MCF 10A (cell line): ENCODE measurements at regions not wholly inside any gene's neighbourhood (a gene's known extent, or its start where the extent isn't known, plus 50 kb on each side); places are given as distances from the start of the nearest gene placed in this dataset.
"Not testable (repeated sequence)": the region's sequence is repeated elsewhere in the genome, so short reads cannot be mapped to it uniquely, and the experiment has no call there.

Experiments used
- BruUV-seq: library from RNA; stranded (reverse); fragments of 400-500 nt; replicated peaks from 2 replicates; lab custom pipeline; 2021; lab: Mats Ljungman, UMichigan
- CTCF ChIA-PET: fragments of 300-600 bp; sonication (Branson Sonifier 250); formaldehyde crosslinking; extraction: SDS; loops from one replicate; lab custom pipeline; 2021; ENCODE audit warnings: antibody characterized with exemption, inconsistent platforms; lab: Yijun Ruan, JAX
- POLR2A ChIA-PET: fragments of 300-600, 350-650 bp; sonication (Branson Sonifier 250); formaldehyde crosslinking; extraction: SDS; loops from one replicate; lab custom pipeline; 2020; ENCODE audit warnings: antibody characterized with exemption, inconsistent platforms; lab: Yijun Ruan, JAX
- DNase-seq: peaks from one replicate; pipeline ENCODE4 v3.0.0-alpha.2; 2018; ENCODE audit not compliant: unreplicated experiment
- H3K27ac Mint-ChIP-seq: one replicate; pipeline ENCODE4 v1.8.0; 2022; ENCODE audit warnings: mild to moderate bottlenecking, low read depth, mixed read lengths; ENCODE audit not compliant: unreplicated experiment
- H3K27me3 Mint-ChIP-seq: one replicate; pipeline ENCODE4 v1.8.0; 2022; ENCODE audit warnings: mixed read lengths; ENCODE audit not compliant: insufficient read depth, unreplicated experiment
- H3K36me3 Mint-ChIP-seq: one replicate; pipeline ENCODE4 v1.8.0; 2022; ENCODE audit warnings: mild to moderate bottlenecking, moderate library complexity, mixed read lengths; ENCODE audit not compliant: insufficient read depth, unreplicated experiment
- H3K4me1 Mint-ChIP-seq: one replicate; pipeline ENCODE4 v1.8.0; 2022; ENCODE audit warnings: mixed read lengths; ENCODE audit not compliant: insufficient read depth, unreplicated experiment
- H3K4me3 Mint-ChIP-seq: one replicate; pipeline ENCODE4 v1.8.0; 2022; ENCODE audit warnings: mild to moderate bottlenecking, moderate library complexity, mixed read lengths; ENCODE audit not compliant: unreplicated experiment
- H3K9me3 Mint-ChIP-seq: one replicate; pipeline ENCODE4 v1.8.0; 2022; ENCODE audit warnings: mixed read lengths; ENCODE audit not compliant: unreplicated experiment
- intact Hi-C: fragments of 100-400 bp; cut with micrococcal nuclease; formaldehyde crosslinking; loops from 2 replicates; pipeline ENCODE4 v1.14.1; 2022
- TF ChIP-seq, protein P1 (sequence below): fragments of 200-600 bp; IDR thresholded peaks from one replicate; pipeline ENCODE4 v1.8.0; 2022; ENCODE audit warnings: antibody characterized with exemption, mild to moderate bottlenecking; ENCODE audit not compliant: unreplicated experiment

DNA sequence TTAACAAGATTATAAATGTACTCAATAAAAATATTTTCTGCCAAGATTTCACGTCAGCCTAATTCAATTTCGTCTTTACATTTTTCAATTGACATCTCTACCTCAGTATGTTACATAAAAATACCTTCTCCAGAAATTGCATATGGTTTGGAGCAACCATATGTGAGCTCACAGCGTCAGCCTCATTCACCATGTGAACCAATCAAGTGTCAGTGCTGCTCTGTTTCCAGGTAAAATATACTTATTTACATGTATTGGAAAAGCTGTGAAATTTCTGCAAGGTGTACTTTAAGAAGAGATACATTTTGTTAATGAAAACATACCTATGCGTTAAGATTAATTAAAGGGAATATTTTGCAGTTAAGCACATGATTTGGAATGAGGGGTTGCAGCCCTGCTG, 110.7 kb upstream of the PRSS1 start:
- no peak overlapping the region for H3K27ac Mint-ChIP-seq
- intact Hi-C loops, result loop anchor here (10.0 kb wide), 1 partner anchor 76 kb away; no protein-coding TSS in a partner anchor
- TF ChIP-seq, protein P1, sequence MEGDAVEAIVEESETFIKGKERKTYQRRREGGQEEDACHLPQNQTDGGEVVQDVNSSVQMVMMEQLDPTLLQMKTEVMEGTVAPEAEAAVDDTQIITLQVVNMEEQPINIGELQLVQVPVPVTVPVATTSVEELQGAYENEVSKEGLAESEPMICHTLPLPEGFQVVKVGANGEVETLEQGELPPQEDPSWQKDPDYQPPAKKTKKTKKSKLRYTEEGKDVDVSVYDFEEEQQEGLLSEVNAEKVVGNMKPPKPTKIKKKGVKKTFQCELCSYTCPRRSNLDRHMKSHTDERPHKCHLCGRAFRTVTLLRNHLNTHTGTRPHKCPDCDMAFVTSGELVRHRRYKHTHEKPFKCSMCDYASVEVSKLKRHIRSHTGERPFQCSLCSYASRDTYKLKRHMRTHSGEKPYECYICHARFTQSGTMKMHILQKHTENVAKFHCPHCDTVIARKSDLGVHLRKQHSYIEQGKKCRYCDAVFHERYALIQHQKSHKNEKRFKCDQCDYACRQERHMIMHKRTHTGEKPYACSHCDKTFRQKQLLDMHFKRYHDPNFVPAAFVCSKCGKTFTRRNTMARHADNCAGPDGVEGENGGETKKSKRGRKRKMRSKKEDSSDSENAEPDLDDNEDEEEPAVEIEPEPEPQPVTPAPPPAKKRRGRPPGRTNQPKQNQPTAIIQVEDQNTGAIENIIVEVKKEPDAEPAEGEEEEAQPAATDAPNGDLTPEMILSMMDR, result no peak
- H3K27me3 Mint-ChIP-seq, result peaks cover 75% of the 10 kb centered on the region
- H3K4me3 Mint-ChIP-seq, result no peak overlapping the region
- no peaks in the 10 kb centered on the region for H3K4me1 Mint-ChIP-seq
- DNase-seq, result no peak
- H3K36me3 Mint-ChIP-seq, result no peaks in the 10 kb centered on the region
- no peaks in the 10 kb centered on the region for H3K9me3 Mint-ChIP-seq
- ChIA-PET POLR2A (no interaction called here), CTCF (interaction anchor here (1.9 kb wide), 1 partner anchor 175 kb away, joined by 4 read pairs; no protein-coding TSS in a partner anchor)
- BruUV-seq, result no TSS peak

DNA sequence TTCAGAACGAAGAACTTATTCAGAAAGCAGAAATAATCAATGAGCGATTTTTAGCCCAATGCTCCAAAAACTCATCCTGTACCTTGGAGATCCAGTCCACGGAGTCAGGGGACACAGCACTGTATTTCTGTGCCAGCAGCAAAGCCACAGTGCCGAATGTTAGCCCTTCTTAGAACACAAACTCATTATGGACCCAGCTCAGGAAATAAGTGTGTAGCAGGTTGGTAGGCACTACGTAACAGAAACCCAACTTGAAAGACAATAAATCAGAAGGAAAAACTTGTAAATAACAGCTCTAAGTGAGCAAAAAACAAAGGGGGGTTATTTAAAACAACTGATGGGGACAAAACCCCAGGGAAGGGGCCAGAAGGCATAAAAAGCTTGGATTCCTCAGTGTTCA, 112.0 kb upstream of the PRSS1 start:
- TF ChIP-seq, protein P1, result no peak
- ChIA-PET CTCF (interaction anchor here (0.6 to 10.2 kb wide), 15 partner anchors 9 to 278 kb away, joined by 3 to 150 read pairs (median 4); no protein-coding TSS in a partner anchor), POLR2A (interaction anchor here (1.0 kb wide), 1 partner anchor 149 kb away, joined by 3 read pairs; no protein-coding TSS in a partner anchor)
- intact Hi-C loops, result loop anchor here (10.0 kb wide), 1 partner anchor 78 kb away; no protein-coding TSS in a partner anchor
- no peaks in the 10 kb centered on the region for H3K36me3 Mint-ChIP-seq
- H3K27me3 Mint-ChIP-seq, result peaks cover 62% of the 10 kb centered on the region
- H3K9me3 Mint-ChIP-seq, result no peaks in the 10 kb centered on the region
- no peak overlapping the region for H3K27ac Mint-ChIP-seq
- no peak overlapping the region for H3K4me3 Mint-ChIP-seq
- no peak for DNase-seq
- peaks cover 4% of the 10 kb centered on the region for H3K4me1 Mint-ChIP-seq
- BruUV-seq, result no TSS peak

DNA sequence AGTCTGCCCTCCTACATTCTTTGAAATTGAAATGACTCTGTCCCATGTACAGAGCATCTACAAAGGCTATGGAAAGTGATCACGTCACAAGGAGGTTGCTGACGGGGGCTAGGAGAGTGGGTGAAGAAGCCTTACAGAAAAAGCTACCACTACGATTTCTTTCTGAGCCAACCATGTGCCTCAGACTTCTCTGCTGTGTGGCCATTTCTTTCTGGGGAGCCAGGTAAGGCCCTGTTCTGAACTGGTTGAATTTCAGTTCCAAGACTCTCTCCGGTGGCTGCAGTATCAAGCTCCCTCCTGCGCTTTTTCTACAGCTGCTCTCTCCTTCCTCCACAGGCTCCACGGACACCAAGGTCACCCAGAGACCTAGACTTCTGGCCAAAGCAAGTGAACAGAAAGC, 112.5 kb upstream of the PRSS1 start:
- Mint-ChIP-seq H3K4me3 (no peak overlapping the region), H3K36me3 (no peaks in the 10 kb centered on the region), H3K9me3 (no peaks in the 10 kb centered on the region), H3K27me3 (peaks cover 57% of the 10 kb centered on the region), H3K27ac (no peak overlapping the region), H3K4me1 (peaks cover 6% of the 10 kb centered on the region)
- POLR2A ChIA-PET, result interaction anchor here (1.0 kb wide), 1 partner anchor 149 kb away, joined by 3 read pairs; no protein-coding TSS in a partner anchor
- BruUV-seq, result no TSS peak
- CTCF ChIA-PET, result interaction anchor here (0.6 to 10.2 kb wide), 16 partner anchors 10 to 899 kb away, joined by 3 to 150 read pairs (median 4); partner anchors contain the start of gene SSBP1
- intact Hi-C loops, result loop anchor here (10.0 kb wide), 1 partner anchor 78 kb away; no protein-coding TSS in a partner anchor
- DNase-seq, result no peak
- TF ChIP-seq, protein P1, result no peak

DNA sequence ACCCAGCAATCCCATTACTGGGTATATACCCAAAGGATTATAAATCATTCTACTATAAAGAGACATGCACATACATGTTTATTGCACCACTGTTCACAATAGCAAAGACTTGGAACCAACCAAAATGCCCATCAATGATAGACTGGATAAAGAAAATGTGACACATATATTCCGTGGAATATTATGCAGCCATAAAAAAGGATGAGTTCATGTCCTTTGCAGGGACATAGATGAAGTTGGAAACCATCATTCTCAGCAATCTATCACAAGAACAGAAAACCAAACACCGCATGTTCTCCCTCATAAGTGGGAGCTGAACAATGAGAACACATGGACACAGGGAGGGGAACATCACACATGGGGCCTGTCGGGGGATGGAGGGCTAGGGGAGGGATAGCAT, 113.2 kb upstream of the PRSS1 start:
- POLR2A ChIA-PET, H3K4me3 Mint-ChIP-seq, H3K4me1 Mint-ChIP-seq, H3K27ac Mint-ChIP-seq, DNase-seq, BruUV-seq, H3K9me3 Mint-ChIP-seq, H3K36me3 Mint-ChIP-seq: not testable (repeated sequence)
- CTCF ChIA-PET, result interaction anchor here (0.6 to 10.2 kb wide), 13 partner anchors 9 to 898 kb away, joined by 3 to 150 read pairs (median 3); partner anchors contain the start of gene SSBP1
- peaks cover 50% of the 10 kb centered on the region for H3K27me3 Mint-ChIP-seq
- intact Hi-C loops, result loop anchor here (10.0 kb wide), 1 partner anchor 79 kb away; no protein-coding TSS in a partner anchor
